Mammary epithelial cell (primary cell): ENCODE measurements at regions not wholly inside any gene's neighbourhood (a gene's known extent, or its start where the extent isn't known, plus 50 kb on each side); places are given as distances from the start of the nearest gene placed in this dataset.

Experiments
- EZH2 ChIP-seq: IDR thresholded peaks from 2 replicates; pipeline ENCODE4 v1.6.1; 2012; ENCODE audit warnings: low read length, inconsistent platforms, borderline replicate concordance
- TF ChIP-seq, protein P1 (sequence below), 2 donors: IDR thresholded peaks in 1 of 2; conservative IDR thresholded peaks in 1 of 2; 2 replicates each; pipeline ENCODE4 v1.5.1; 2011 to 2012; ENCODE audit warnings: inconsistent platforms in 2 of 2, low read length in 2 of 2, mild to moderate bottlenecking in 2 of 2, control low read depth in 1 of 2, low read depth in 1 of 2; ENCODE audit not compliant: insufficient read depth in 1 of 2; ENCODE audit errors: extremely low read depth in 1 of 2

DNA sequence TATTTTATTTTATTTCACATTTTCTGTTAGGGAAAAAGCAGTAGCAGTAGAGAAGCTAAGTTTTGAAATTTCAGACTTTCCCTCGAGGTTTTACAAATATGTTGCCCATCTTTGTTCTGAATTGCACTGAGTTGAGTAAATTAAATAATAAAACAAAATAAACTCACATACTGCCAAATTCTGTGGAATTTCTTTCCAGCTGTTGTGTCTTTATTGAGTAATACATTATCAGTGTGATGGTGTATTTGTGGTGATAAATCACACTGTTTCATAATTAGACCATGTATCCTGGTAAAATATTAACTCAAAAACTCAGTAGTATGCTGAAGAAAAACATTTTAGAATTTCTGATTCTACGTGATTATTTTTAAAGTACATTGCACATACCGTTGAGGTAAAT lies 592.1 kb downstream of the SI start:
- TF ChIP-seq EZH2, result no peak
- TF ChIP-seq, protein P1, sequence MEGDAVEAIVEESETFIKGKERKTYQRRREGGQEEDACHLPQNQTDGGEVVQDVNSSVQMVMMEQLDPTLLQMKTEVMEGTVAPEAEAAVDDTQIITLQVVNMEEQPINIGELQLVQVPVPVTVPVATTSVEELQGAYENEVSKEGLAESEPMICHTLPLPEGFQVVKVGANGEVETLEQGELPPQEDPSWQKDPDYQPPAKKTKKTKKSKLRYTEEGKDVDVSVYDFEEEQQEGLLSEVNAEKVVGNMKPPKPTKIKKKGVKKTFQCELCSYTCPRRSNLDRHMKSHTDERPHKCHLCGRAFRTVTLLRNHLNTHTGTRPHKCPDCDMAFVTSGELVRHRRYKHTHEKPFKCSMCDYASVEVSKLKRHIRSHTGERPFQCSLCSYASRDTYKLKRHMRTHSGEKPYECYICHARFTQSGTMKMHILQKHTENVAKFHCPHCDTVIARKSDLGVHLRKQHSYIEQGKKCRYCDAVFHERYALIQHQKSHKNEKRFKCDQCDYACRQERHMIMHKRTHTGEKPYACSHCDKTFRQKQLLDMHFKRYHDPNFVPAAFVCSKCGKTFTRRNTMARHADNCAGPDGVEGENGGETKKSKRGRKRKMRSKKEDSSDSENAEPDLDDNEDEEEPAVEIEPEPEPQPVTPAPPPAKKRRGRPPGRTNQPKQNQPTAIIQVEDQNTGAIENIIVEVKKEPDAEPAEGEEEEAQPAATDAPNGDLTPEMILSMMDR (conservative IDR thresholded peaks at IDR 0.05 in 1 of 2, IDR thresholded peaks at IDR 0.05 in 1 of 2; ENCODE audit: extremely low read depth in 1 of 2, insufficient read depth in 1 of 2, low read depth in 1 of 2, low read length in 2 of 2), result no peak
